ENCODE measurements at regions not wholly inside any gene's neighbourhood (a gene's known extent, or its start where the extent isn't known, plus 50 kb on each side); places are given as distances from the start of the nearest gene placed in this dataset.

DNA sequence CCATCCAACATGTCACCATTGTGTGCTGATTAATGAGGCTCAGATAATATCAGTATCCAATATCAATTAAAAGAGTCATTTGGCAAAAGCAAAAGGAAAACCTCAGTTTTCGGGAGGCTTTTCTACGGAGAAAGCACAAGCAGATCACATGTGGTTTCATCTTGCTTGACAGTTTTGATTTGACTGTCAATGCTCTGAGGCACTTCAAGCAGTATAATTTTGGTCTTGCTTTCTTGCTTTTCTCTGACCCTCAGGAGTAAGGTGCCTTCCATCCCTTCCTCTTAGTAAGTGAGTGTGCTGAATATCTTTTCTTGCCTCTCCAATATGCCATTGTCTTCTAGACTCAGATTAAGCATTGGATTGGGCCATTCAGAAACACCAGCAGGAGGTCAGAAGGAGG lies 115.5 kb upstream of the CALCR start:
- TF ChIP-seq, protein P1, sequence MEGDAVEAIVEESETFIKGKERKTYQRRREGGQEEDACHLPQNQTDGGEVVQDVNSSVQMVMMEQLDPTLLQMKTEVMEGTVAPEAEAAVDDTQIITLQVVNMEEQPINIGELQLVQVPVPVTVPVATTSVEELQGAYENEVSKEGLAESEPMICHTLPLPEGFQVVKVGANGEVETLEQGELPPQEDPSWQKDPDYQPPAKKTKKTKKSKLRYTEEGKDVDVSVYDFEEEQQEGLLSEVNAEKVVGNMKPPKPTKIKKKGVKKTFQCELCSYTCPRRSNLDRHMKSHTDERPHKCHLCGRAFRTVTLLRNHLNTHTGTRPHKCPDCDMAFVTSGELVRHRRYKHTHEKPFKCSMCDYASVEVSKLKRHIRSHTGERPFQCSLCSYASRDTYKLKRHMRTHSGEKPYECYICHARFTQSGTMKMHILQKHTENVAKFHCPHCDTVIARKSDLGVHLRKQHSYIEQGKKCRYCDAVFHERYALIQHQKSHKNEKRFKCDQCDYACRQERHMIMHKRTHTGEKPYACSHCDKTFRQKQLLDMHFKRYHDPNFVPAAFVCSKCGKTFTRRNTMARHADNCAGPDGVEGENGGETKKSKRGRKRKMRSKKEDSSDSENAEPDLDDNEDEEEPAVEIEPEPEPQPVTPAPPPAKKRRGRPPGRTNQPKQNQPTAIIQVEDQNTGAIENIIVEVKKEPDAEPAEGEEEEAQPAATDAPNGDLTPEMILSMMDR (IDR thresholded peaks at IDR 0.05; ENCODE audit: low read depth, low read length): no peak
- TF ChIP-seq EZH2phosphoT487 (IDR thresholded peaks at IDR 0.05; ENCODE audit: low read depth): no peak
